ENCODE measurements at regions not wholly inside any gene's neighbourhood (a gene's known extent, or its start where the extent isn't known, plus 50 kb on each side); places are given as distances from the start of the nearest gene placed in this dataset.

DNA sequence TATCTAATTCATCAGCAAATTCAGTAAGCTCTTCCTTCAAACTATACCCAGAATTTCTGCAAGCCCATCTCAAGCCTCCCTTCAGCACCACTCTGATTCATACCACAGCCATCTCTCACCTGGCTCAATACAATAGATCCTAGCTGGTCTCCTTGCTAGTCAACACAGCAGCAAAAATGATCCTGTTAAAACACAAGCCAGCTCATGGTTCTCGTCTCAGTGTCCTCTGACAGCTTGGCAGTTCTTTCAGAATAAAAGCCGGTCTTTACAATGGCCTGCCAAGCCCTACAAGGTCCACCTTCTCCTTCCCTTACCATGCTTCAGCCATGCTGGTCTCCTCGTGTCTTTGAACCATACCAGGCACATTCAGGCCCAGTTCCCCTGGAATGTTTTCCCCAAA lies 296.9 kb upstream of the RND3 start:
- TF ChIP-seq POLR2AphosphoS5 (IDR thresholded peaks at IDR 0.05) = no peak
- TF ChIP-seq, protein P1, sequence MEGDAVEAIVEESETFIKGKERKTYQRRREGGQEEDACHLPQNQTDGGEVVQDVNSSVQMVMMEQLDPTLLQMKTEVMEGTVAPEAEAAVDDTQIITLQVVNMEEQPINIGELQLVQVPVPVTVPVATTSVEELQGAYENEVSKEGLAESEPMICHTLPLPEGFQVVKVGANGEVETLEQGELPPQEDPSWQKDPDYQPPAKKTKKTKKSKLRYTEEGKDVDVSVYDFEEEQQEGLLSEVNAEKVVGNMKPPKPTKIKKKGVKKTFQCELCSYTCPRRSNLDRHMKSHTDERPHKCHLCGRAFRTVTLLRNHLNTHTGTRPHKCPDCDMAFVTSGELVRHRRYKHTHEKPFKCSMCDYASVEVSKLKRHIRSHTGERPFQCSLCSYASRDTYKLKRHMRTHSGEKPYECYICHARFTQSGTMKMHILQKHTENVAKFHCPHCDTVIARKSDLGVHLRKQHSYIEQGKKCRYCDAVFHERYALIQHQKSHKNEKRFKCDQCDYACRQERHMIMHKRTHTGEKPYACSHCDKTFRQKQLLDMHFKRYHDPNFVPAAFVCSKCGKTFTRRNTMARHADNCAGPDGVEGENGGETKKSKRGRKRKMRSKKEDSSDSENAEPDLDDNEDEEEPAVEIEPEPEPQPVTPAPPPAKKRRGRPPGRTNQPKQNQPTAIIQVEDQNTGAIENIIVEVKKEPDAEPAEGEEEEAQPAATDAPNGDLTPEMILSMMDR (IDR thresholded peaks at IDR 0.05) = no peak
- TF ChIP-seq POLR2A (IDR thresholded peaks at IDR 0.05) = no peak

All from prostate gland (tissue), 2 donors.